Liver (tissue), 8 donors: ENCODE measurements at regions not wholly inside any gene's neighbourhood (a gene's known extent, or its start where the extent isn't known, plus 50 kb on each side); places are given as distances from the start of the nearest gene placed in this dataset.

Experiments
- DNase-seq: peaks from one replicate; pipeline ENCODE4 v3.0.0-alpha.2; 2017; ENCODE audit warnings: low spot score
- H3K27ac ChIP-seq, 2 donors: one replicate each; pipeline ENCODE4 v1.7.0; 2013; ENCODE audit warnings: inconsistent platforms in 2 of 2, low read length in 2 of 2, control low read depth in 1 of 2, low read depth in 1 of 2, mild to moderate bottlenecking in 1 of 2
- H3K27me3 ChIP-seq, 4 donors: one replicate each; pipeline versions ENCODE4 v1.6.1 to v1.7.0; 2013; ENCODE audit warnings: low read length in 3 of 4, inconsistent platforms in 1 of 4, mild to moderate bottlenecking in 1 of 4, moderate library complexity in 1 of 4; ENCODE audit not compliant: control insufficient read depth in 4 of 4, insufficient read depth in 4 of 4
- H3K36me3 ChIP-seq, 4 donors: one replicate each; pipeline versions ENCODE4 v1.6.1 to v1.7.0; 2013; ENCODE audit warnings: low read length in 3 of 4, mild to moderate bottlenecking in 3 of 4, low read depth in 1 of 4, moderate library complexity in 1 of 4; ENCODE audit not compliant: control insufficient read depth in 4 of 4, insufficient read depth in 3 of 4
- H3K4me1 ChIP-seq, 4 donors: one replicate each; pipeline versions ENCODE4 v1.6.1 to v1.7.0; 2013; ENCODE audit warnings: low read length in 3 of 4, mild to moderate bottlenecking in 3 of 4, moderate library complexity in 1 of 4; ENCODE audit not compliant: control insufficient read depth in 4 of 4, insufficient read depth in 4 of 4
- H3K4me3 ChIP-seq, 3 donors: one replicate each; pipeline versions ENCODE4 v1.6.1 to v1.7.0; 2013; ENCODE audit warnings: low read length in 3 of 3, control low read depth in 1 of 3, low read depth in 1 of 3, mild to moderate bottlenecking in 1 of 3
- H3K9ac ChIP-seq, 2 donors: one replicate each; pipeline ENCODE4 v1.7.0; 2013; ENCODE audit warnings: low read length in 2 of 2, mild to moderate bottlenecking in 2 of 2, moderate library complexity in 2 of 2, control low read depth in 1 of 2, low read depth in 1 of 2
- H3K9me3 ChIP-seq, 4 donors: one replicate each; pipeline versions ENCODE4 v1.6.1 to v1.7.0; 2013; ENCODE audit warnings: low read length in 3 of 4; ENCODE audit not compliant: control insufficient read depth in 4 of 4
- GABPA ChIP-seq, 2 donors: IDR thresholded peaks in 1 of 2; conservative IDR thresholded peaks in 1 of 2; 2 replicates each; pipeline ENCODE4 v1.6.1; 2016; ENCODE audit warnings: antibody characterized with exemption in 2 of 2, mild to moderate bottlenecking in 1 of 2, moderate library complexity in 1 of 2
- JUND ChIP-seq, 2 donors: IDR thresholded peaks; 2 replicates each; pipeline ENCODE4 v1.6.1; 2016; ENCODE audit warnings: antibody characterized with exemption in 2 of 2
- RAD21 ChIP-seq, 2 donors: IDR thresholded peaks; 2 replicates each; pipeline ENCODE4 v1.6.1; 2016; ENCODE audit warnings: antibody characterized with exemption in 2 of 2, mild to moderate bottlenecking in 2 of 2
- RXRA ChIP-seq, 2 donors: IDR thresholded peaks; 2 replicates each; pipeline ENCODE4 v1.6.1; 2017 to 2018; ENCODE audit warnings: antibody characterized with exemption in 2 of 2, mild to moderate bottlenecking in 1 of 2
- SP1 ChIP-seq: IDR thresholded peaks from 2 replicates; pipeline ENCODE4 v1.6.1; 2018; ENCODE audit warnings: antibody characterized with exemption, mild to moderate bottlenecking
- TAF1 ChIP-seq: conservative IDR thresholded peaks from 2 replicates; pipeline ENCODE4 v1.6.1; 2016; ENCODE audit warnings: antibody characterized with exemption, mild to moderate bottlenecking
- YY1 ChIP-seq: IDR thresholded peaks from 2 replicates; pipeline ENCODE4 v1.6.1; 2016; ENCODE audit warnings: antibody characterized with exemption, mild to moderate bottlenecking
- WGBS: extraction: QIAGEN DNeasy Blood & Tissue Kit; methylation state at CpG from one replicate; pipeline ENCODE4 v1.1.7; 2013; 5-methylcytosine and 5-hydroxymethylcytosine counted together
- TF ChIP-seq, protein P1 (sequence below): IDR thresholded peaks from 2 replicates; pipeline ENCODE4 v1.6.1; 2016; ENCODE audit warnings: antibody characterized with exemption, mild to moderate bottlenecking
- TF ChIP-seq, protein P2 (sequence below): fragments of 150-350 bp; IDR thresholded peaks from 2 replicates; pipeline ENCODE4 v1.5.1; 2017; ENCODE audit warnings: improper control_type of control experiment, low read depth, low read length; ENCODE audit not compliant: missing input control
- TF ChIP-seq, protein P3 (sequence below): IDR thresholded peaks from 2 replicates; pipeline ENCODE4 v1.6.1; 2016; ENCODE audit warnings: antibody characterized with exemption
- TF ChIP-seq, protein P4 (sequence below): IDR thresholded peaks from 2 replicates; pipeline ENCODE4 v1.6.1; 2016; ENCODE audit warnings: antibody characterized with exemption
- TF ChIP-seq, protein P5 (sequence below): IDR thresholded peaks from 2 replicates; pipeline ENCODE4 v1.6.1; 2016; ENCODE audit warnings: antibody characterized with exemption
- donor health status: healthy.
- donor health status: healthy.
- donor health status: healthy.
- donor health status: healthy.
- donor health status: healthy.

DNA sequence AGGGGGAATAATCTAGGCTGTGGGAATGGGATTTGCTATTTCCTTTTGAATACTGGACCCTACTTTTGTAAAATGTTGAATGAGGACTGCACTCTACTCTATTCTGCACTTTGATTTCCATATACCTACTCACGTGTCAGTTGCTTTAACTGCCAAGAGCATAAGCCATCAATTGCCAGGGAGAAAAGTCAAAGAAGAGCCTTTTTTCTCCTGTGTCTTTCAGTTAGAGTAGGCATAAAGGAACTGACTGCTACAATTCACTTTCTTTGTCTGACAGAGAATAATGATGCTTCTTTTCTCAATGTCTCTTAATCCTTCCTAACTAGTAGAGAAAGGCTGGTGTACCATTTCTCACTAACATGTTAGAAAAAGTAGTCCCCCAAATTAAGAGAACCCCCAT lies 231.6 kb downstream of the ELAVL2 start:
- no peaks in the 10 kb centered on the region for H3K36me3 ChIP-seq
- peaks cover 0 to 2% (median 0%) of the 10 kb centered on the region in 4 donors for H3K27me3 ChIP-seq
- H3K27ac ChIP-seq: no peak overlapping the region
- TF ChIP-seq, protein P1, sequence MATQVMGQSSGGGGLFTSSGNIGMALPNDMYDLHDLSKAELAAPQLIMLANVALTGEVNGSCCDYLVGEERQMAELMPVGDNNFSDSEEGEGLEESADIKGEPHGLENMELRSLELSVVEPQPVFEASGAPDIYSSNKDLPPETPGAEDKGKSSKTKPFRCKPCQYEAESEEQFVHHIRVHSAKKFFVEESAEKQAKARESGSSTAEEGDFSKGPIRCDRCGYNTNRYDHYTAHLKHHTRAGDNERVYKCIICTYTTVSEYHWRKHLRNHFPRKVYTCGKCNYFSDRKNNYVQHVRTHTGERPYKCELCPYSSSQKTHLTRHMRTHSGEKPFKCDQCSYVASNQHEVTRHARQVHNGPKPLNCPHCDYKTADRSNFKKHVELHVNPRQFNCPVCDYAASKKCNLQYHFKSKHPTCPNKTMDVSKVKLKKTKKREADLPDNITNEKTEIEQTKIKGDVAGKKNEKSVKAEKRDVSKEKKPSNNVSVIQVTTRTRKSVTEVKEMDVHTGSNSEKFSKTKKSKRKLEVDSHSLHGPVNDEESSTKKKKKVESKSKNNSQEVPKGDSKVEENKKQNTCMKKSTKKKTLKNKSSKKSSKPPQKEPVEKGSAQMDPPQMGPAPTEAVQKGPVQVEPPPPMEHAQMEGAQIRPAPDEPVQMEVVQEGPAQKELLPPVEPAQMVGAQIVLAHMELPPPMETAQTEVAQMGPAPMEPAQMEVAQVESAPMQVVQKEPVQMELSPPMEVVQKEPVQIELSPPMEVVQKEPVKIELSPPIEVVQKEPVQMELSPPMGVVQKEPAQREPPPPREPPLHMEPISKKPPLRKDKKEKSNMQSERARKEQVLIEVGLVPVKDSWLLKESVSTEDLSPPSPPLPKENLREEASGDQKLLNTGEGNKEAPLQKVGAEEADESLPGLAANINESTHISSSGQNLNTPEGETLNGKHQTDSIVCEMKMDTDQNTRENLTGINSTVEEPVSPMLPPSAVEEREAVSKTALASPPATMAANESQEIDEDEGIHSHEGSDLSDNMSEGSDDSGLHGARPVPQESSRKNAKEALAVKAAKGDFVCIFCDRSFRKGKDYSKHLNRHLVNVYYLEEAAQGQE: no peak
- TF ChIP-seq JUND (IDR thresholded peaks at IDR 0.05): no peak
- TF ChIP-seq RAD21 (IDR thresholded peaks at IDR 0.05): no peak
- TF ChIP-seq, protein P2, sequence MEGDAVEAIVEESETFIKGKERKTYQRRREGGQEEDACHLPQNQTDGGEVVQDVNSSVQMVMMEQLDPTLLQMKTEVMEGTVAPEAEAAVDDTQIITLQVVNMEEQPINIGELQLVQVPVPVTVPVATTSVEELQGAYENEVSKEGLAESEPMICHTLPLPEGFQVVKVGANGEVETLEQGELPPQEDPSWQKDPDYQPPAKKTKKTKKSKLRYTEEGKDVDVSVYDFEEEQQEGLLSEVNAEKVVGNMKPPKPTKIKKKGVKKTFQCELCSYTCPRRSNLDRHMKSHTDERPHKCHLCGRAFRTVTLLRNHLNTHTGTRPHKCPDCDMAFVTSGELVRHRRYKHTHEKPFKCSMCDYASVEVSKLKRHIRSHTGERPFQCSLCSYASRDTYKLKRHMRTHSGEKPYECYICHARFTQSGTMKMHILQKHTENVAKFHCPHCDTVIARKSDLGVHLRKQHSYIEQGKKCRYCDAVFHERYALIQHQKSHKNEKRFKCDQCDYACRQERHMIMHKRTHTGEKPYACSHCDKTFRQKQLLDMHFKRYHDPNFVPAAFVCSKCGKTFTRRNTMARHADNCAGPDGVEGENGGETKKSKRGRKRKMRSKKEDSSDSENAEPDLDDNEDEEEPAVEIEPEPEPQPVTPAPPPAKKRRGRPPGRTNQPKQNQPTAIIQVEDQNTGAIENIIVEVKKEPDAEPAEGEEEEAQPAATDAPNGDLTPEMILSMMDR: no peak
- TF ChIP-seq TAF1: no peak
- TF ChIP-seq SP1: no peak
- TF ChIP-seq, protein P3, sequence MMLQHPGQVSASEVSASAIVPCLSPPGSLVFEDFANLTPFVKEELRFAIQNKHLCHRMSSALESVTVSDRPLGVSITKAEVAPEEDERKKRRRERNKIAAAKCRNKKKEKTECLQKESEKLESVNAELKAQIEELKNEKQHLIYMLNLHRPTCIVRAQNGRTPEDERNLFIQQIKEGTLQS: no peak
- H3K9me3 ChIP-seq: no peaks in the 10 kb centered on the region
- H3K9ac ChIP-seq: no peak overlapping the region
- WGBS: 67% methylated on average over 1 of the region's 1 CpG
- H3K4me3 ChIP-seq: no peak overlapping the region
- DNase-seq: no peak
- H3K4me1 ChIP-seq: no peaks in the 10 kb centered on the region

DNA sequence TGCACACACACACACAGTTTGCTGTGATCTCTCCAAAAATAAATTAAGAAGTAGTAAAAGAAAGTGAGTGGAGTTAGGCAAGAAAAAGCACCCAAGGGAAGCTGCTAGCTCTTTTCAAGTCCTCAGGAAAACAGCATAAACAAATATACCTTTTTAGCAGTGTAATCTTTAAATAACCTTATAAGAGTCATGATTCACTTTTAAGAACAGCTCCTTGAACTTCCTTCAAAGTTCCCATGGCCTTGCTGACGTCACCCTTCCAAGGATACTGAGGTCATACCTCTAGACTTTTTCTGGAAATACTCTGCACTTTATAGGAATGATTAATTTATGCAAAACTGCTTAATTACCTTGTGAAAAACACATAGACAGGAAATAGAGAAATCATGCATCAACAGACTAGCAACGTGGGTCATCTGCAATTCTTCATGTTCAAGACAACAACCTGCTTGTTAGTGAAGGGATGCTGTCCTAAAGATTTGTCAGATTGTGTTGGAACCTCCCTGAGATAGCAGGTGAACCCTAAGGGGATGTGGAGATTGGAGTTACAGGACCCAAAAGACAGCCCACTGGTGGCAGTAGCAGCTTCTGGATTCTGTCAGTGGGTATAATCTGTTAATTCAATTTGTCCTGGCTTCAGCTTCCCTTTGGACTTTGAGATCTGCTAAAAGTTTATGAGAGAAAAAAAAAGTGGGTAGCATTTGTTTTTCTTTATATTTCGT lies 229.0 kb downstream of the ELAVL2 start:
- WGBS: 46% methylated on average over 3 of the region's 3 CpGs
- Histone ChIP-seq H3K4me3 (no peak overlapping the region), H3K27me3 (peaks cover 0 to 2% (median 0%) of the 10 kb centered on the region in 4 donors), H3K4me1 (no peaks in the 10 kb centered on the region), H3K36me3 (no peaks in the 10 kb centered on the region), H3K27ac (no peak overlapping the region), H3K9ac (no peak overlapping the region), H3K9me3 (no peaks in the 10 kb centered on the region)
- no peak for DNase-seq
- no peak for TF ChIP-seq JUND (IDR thresholded peaks at IDR 0.05)
- no peak for TF ChIP-seq SP1
- TF ChIP-seq, protein P4, sequence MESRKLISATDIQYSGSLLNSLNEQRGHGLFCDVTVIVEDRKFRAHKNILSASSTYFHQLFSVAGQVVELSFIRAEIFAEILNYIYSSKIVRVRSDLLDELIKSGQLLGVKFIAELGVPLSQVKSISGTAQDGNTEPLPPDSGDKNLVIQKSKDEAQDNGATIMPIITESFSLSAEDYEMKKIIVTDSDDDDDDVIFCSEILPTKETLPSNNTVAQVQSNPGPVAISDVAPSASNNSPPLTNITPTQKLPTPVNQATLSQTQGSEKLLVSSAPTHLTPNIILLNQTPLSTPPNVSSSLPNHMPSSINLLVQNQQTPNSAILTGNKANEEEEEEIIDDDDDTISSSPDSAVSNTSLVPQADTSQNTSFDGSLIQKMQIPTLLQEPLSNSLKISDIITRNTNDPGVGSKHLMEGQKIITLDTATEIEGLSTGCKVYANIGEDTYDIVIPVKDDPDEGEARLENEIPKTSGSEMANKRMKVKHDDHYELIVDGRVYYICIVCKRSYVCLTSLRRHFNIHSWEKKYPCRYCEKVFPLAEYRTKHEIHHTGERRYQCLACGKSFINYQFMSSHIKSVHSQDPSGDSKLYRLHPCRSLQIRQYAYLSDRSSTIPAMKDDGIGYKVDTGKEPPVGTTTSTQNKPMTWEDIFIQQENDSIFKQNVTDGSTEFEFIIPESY: no peak
- TF ChIP-seq RAD21 (IDR thresholded peaks at IDR 0.05): no peak
- no peak for TF ChIP-seq GABPA (IDR thresholded peaks at IDR 0.05 in 1 of 2, conservative IDR thresholded peaks at IDR 0.05 in 1 of 2)
- TF ChIP-seq, protein P5, sequence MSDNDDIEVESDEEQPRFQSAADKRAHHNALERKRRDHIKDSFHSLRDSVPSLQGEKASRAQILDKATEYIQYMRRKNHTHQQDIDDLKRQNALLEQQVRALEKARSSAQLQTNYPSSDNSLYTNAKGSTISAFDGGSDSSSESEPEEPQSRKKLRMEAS: no peak
- TF ChIP-seq RXRA (IDR thresholded peaks at IDR 0.05): no peak
- no peak for TF ChIP-seq YY1
